ENCODE measurements at regions not wholly inside any gene's neighbourhood (a gene's known extent, or its start where the extent isn't known, plus 50 kb on each side); places are given as distances from the start of the nearest gene placed in this dataset.
A peak's percentile ranks its signal among the peaks of the same experiment; 100 is the strongest.

DNA sequence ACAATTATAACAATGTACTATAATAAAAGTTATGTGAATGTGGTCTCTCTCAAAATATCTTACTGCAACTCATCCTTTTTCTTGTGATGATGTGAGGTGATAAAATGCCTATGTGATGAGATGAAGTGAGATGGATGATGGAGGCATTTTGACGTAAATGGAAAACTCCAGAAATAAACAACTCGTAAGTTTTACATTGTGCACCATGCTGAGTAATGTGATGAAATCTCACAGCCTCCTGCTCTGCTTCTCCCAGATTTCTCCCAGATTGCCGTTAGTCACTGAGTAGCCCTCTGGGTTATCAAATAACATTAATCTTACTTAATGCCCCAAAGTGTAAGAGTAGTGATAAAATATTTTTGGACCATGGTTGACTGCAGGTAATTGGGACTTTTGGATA is 64.8 kb upstream of the SLCO2A1 start (continued):
- TF ChIP-seq, protein P1, sequence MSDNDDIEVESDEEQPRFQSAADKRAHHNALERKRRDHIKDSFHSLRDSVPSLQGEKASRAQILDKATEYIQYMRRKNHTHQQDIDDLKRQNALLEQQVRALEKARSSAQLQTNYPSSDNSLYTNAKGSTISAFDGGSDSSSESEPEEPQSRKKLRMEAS (IDR thresholded peaks at IDR 0.05; ENCODE audit: low read depth): no peak; the same call in 1 of the 2 replicates
- TF ChIP-seq, protein P2, sequence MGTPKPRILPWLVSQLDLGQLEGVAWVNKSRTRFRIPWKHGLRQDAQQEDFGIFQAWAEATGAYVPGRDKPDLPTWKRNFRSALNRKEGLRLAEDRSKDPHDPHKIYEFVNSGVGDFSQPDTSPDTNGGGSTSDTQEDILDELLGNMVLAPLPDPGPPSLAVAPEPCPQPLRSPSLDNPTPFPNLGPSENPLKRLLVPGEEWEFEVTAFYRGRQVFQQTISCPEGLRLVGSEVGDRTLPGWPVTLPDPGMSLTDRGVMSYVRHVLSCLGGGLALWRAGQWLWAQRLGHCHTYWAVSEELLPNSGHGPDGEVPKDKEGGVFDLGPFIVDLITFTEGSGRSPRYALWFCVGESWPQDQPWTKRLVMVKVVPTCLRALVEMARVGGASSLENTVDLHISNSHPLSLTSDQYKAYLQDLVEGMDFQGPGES (IDR thresholded peaks at IDR 0.05; ENCODE audit: low read depth, low read length): no peak
- TF ChIP-seq, protein P3, sequence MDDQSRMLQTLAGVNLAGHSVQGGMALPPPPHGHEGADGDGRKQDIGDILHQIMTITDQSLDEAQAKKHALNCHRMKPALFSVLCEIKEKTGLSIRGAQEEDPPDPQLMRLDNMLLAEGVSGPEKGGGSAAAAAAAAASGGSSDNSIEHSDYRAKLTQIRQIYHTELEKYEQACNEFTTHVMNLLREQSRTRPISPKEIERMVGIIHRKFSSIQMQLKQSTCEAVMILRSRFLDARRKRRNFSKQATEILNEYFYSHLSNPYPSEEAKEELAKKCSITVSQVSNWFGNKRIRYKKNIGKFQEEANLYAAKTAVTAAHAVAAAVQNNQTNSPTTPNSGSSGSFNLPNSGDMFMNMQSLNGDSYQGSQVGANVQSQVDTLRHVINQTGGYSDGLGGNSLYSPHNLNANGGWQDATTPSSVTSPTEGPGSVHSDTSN (IDR thresholded peaks at IDR 0.05): peak; percentile 82
- TF ChIP-seq CHD2 (IDR thresholded peaks at IDR 0.05; ENCODE audit: low read length, partially characterized antibody) (no peak), RFX5 (IDR thresholded peaks at IDR 0.05; ENCODE audit: low read length) (no peak), POLR2AphosphoS5 (IDR thresholded peaks at IDR 0.05; ENCODE audit: low read depth, low read length) (no peak), EZH2phosphoT487 (IDR thresholded peaks at IDR 0.05; ENCODE audit: borderline replicate concordance, low read depth) (no peak), FOXJ3 (CRISPR knock-in tag; IDR thresholded peaks at IDR 0.05) (no peak), FOSL2 (IDR thresholded peaks at IDR 0.05; ENCODE audit: borderline replicate concordance, low read depth) (peak; percentile 39; the same call in 1 of the 2 replicates), GABPA (IDR thresholded peaks at IDR 0.05; ENCODE audit: low read depth) (no peak), TCF12 (IDR thresholded peaks at IDR 0.05) (peak; percentile 72), RXRA (IDR thresholded peaks at IDR 0.05; ENCODE audit: borderline replicate concordance, low read depth) (0 out of 2 replicates have a peak, but pooled peaks have one; percentile 25), SMC3 (IDR thresholded peaks at IDR 0.05; ENCODE audit: low read depth, low read length) (no peak)

DNA sequence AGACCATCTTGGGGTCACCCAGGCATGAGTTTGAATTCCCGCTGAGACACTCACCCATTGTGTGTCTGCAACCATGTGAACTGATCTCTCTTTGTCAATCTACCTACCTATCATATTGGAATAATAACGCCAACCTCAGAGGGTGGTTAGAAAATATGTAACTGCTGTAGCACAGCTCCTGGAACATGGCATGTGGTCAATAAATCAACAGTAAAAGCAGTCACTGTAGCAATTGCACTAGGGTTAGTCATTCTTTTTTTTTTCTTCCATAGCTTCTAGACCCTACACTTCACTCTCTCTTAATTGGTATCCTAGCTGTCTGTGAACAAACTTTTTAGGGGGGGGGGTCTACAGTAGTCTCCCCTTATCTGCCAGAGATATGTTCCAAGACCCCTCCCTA is 64.2 kb upstream of the SLCO2A1 start:
- CTCF ChIA-PET: no interaction called here
- Histone ChIP-seq H3K27ac (ENCODE audit: low read depth in 2 of 2, low read length in 1 of 2) (peak overlapping the region in 1 of 2 experiments; percentile 62; a peak in 2 of 4 replicates), H3K4me2 (no peak overlapping the region), H3K9me3 (no peaks in the 10 kb centered on the region), H4K20me1 (ENCODE audit: insufficient read depth) (no peaks in the 10 kb centered on the region), H3F3A (replicated peaks; ENCODE audit: insufficient read depth) (no peaks in the 10 kb centered on the region), H3K36me3 (replicated peaks in 1 of 2; ENCODE audit: control insufficient read depth in 1 of 2, insufficient read depth in 2 of 2, low read length in 1 of 2) (no peaks in the 10 kb centered on the region), H3K9me2 (no peaks in the 10 kb centered on the region), H2AFZ (ENCODE audit: low read depth) (no peak overlapping the region), H3K4me3 (ENCODE audit: low read depth in 2 of 2, low read length in 1 of 2) (no peak overlapping the region), H3K4me1 (ENCODE audit: control insufficient read depth in 1 of 2, insufficient read depth in 2 of 2, low read depth in 1 of 2, low read length in 1 of 2) (peaks cover 0 to 5% of the 10 kb centered on the region in 2 experiments; a peak in 2 of 4 replicates), H3K79me2 (ENCODE audit: insufficient read depth) (no peaks in the 10 kb centered on the region), H3K27me3 (ENCODE audit: insufficient read depth) (no peaks in the 10 kb centered on the region), H3K9ac (no peak overlapping the region)
- 78% methylated on average over 2 of the region's 2 CpGs for whole genome bisulfite sequencing (ENCODE audit: low lambda C conversion rate)
- DNase-seq: no peak
- POLR2A ChIA-PET: no interaction called here
- peak; percentile 22; the same call in 1 of the 2 replicates for TF ChIP-seq FOSL2 (IDR thresholded peaks at IDR 0.05; ENCODE audit: borderline replicate concordance, low read depth)
- TF ChIP-seq EP300 (IDR thresholded peaks at IDR 0.05; ENCODE audit: borderline replicate concordance in 1 of 2, low read depth in 1 of 2, low read length in 1 of 2): peak in 1 of 2 experiments; percentile 28; a peak in 1 of 4 replicates
- TF ChIP-seq NFIC (IDR thresholded peaks at IDR 0.05; ENCODE audit: borderline replicate concordance): peak; percentile 13; the same call in 1 of the 2 replicates
- TF ChIP-seq, protein P3 (IDR thresholded peaks at IDR 0.05): peak; percentile 82
- TF ChIP-seq TCF12 (IDR thresholded peaks at IDR 0.05): peak; percentile 50; the same call in 1 of the 2 replicates
- TF ChIP-seq NRF1 (IDR thresholded peaks at IDR 0.05; ENCODE audit: low read depth, low read length): no peak

All from SK-N-SH (cell line).